Osteocyte (in vitro differentiated cells): ENCODE measurements at regions not wholly inside any gene's neighbourhood (a gene's known extent, or its start where the extent isn't known, plus 50 kb on each side); places are given as distances from the start of the nearest gene placed in this dataset.

Experiments used
- DNase-seq: peaks from one replicate; pipeline ENCODE4 v3.0.0; 2021; ENCODE audit warnings: mixed read lengths; ENCODE audit not compliant: unreplicated experiment; ENCODE audit errors: extremely low spot score
- H3K27ac Mint-ChIP-seq: one replicate; pipeline ENCODE4 v1.8.0; 2021; ENCODE audit warnings: mild to moderate bottlenecking, mixed read lengths; ENCODE audit not compliant: unreplicated experiment
- H3K27me3 Mint-ChIP-seq: one replicate; pipeline ENCODE4 v1.8.0; 2021; ENCODE audit warnings: mixed read lengths; ENCODE audit not compliant: unreplicated experiment
- H3K36me3 Mint-ChIP-seq: one replicate; pipeline ENCODE4 v1.8.0; 2021; ENCODE audit warnings: mixed read lengths; ENCODE audit not compliant: unreplicated experiment
- H3K4me1 Mint-ChIP-seq: one replicate; pipeline ENCODE4 v1.8.0; 2021; ENCODE audit warnings: mixed read lengths; ENCODE audit not compliant: unreplicated experiment
- H3K4me3 Mint-ChIP-seq: one replicate; pipeline ENCODE4 v1.8.0; 2021; ENCODE audit warnings: mild to moderate bottlenecking, moderate library complexity, mixed read lengths; ENCODE audit not compliant: unreplicated experiment
- H3K9me3 Mint-ChIP-seq: one replicate; pipeline ENCODE4 v1.8.0; 2021; ENCODE audit warnings: mixed read lengths; ENCODE audit not compliant: unreplicated experiment
- TF ChIP-seq, protein P1 (sequence below): fragments of 200-600 bp; sonication (generic); IDR thresholded peaks from 2 replicates; pipeline ENCODE4 v1.5.0; 2021; ENCODE audit warnings: antibody characterized with exemption, mild to moderate bottlenecking, moderate library complexity

DNA sequence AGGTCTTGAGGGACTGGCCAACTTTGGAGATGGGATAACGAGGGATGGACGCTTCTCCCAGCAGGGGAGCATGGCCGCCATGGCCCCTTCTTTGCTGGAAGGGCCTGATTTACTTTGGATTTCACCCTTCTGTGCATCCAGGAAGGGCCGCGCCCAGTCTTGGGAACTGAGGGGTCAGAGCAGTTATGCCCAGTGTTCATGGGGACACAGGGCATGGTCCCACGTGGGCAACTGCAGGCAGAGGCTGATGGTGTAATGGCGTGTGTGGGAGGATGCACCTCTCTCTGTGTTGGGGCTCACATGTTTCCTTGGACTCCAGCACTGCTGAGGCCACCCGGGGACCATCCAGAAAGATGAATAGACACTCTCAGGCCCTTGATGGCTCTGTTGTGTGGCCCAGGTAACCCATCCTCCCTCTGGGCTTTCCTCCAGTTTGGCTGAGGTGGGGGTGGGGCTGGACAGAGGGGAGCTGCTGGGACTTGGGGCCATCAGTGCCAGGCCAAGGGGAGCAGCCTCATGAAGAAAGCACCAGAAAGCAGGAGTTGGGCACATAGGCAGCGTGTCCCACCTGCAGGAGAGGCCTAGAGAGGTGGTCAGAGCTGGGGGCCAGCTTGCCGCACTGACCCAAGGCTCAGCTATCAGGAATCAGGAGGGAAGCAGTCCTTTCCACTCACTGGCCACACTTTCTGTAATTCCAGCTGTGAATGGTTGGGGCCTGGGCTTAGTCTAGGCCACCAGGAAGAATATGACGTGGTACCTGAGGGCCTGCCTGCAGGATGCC is 1033.9 kb downstream of the TBC1D22A start:
- Mint-ChIP-seq H3K27ac (no peak overlapping the region), H3K36me3 (no peaks in the 10 kb centered on the region), H3K4me3 (no peak overlapping the region), H3K9me3 (peaks cover 32% of the 10 kb centered on the region), H3K27me3 (no peaks in the 10 kb centered on the region), H3K4me1 (no peaks in the 10 kb centered on the region)
- DNase-seq = peak; percentile 80
- TF ChIP-seq, protein P1, sequence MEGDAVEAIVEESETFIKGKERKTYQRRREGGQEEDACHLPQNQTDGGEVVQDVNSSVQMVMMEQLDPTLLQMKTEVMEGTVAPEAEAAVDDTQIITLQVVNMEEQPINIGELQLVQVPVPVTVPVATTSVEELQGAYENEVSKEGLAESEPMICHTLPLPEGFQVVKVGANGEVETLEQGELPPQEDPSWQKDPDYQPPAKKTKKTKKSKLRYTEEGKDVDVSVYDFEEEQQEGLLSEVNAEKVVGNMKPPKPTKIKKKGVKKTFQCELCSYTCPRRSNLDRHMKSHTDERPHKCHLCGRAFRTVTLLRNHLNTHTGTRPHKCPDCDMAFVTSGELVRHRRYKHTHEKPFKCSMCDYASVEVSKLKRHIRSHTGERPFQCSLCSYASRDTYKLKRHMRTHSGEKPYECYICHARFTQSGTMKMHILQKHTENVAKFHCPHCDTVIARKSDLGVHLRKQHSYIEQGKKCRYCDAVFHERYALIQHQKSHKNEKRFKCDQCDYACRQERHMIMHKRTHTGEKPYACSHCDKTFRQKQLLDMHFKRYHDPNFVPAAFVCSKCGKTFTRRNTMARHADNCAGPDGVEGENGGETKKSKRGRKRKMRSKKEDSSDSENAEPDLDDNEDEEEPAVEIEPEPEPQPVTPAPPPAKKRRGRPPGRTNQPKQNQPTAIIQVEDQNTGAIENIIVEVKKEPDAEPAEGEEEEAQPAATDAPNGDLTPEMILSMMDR = no peak

DNA sequence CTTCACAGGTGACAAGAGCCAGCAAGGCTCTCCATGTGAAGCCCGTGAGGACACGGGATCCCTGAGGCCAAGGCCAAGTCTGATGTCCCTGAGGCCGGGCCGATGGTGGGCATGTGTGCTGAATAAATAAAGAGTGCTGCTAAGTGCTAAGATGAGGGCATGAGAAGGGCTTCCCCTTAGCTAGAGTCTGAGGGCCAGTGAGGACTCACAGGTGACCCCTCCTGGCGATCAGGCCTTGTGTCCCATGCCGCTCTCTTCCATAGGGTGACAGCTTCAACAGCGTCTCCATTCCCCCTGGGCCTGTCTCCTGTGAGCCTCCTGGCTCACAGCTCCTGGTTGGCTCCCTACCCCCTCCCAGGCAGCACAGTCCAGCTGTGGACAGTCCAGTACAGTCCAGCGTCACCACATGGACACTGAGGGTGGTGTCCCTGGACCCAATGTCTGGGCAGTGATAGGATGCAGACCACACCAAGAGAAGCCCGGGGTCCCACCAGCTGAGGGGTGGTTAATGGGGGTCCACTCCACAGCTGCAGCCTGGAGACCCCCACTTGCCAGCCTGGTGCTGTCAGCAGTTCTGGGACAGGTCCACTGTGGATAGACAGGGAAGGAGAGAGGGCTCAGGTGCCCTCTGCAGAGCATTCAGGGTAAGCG is 1033.2 kb downstream of the TBC1D22A start:
- Mint-ChIP-seq H3K4me3 (no peak overlapping the region), H3K4me1 (no peaks in the 10 kb centered on the region), H3K27ac (no peak overlapping the region), H3K36me3 (no peaks in the 10 kb centered on the region), H3K9me3 (peaks cover 32% of the 10 kb centered on the region), H3K27me3 (no peaks in the 10 kb centered on the region)
- peak; percentile 72 for DNase-seq
- TF ChIP-seq, protein P1 = no peak

DNA sequence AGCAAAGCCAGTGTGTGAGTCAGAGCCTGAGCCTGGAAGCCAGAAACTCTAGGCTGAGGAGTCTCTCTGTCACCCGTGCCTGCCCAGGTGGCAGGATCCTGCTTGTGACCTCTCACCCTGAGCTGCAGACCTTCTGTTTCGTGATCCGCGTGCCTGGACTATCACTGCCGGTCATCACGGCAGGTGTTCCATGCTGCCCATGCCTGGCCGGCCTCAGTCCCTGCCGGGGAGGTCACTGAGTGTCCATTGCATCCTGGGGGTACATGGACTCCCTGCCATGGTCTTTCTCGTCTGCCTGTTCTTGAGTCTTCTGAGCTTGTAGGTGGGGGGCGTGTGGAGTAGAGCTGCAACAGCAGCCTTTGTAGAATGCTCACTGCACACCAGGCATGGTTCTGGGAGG is 1032.4 kb downstream of the TBC1D22A start:
- no peaks in the 10 kb centered on the region for H3K4me1 Mint-ChIP-seq
- H3K27ac Mint-ChIP-seq = no peak overlapping the region
- no peaks in the 10 kb centered on the region for H3K27me3 Mint-ChIP-seq
- no peak overlapping the region for H3K4me3 Mint-ChIP-seq
- peak; percentile 81 for DNase-seq
- peaks cover 28% of the 10 kb centered on the region for H3K9me3 Mint-ChIP-seq
- no peaks in the 10 kb centered on the region for H3K36me3 Mint-ChIP-seq
- TF ChIP-seq, protein P1 = no peak

DNA sequence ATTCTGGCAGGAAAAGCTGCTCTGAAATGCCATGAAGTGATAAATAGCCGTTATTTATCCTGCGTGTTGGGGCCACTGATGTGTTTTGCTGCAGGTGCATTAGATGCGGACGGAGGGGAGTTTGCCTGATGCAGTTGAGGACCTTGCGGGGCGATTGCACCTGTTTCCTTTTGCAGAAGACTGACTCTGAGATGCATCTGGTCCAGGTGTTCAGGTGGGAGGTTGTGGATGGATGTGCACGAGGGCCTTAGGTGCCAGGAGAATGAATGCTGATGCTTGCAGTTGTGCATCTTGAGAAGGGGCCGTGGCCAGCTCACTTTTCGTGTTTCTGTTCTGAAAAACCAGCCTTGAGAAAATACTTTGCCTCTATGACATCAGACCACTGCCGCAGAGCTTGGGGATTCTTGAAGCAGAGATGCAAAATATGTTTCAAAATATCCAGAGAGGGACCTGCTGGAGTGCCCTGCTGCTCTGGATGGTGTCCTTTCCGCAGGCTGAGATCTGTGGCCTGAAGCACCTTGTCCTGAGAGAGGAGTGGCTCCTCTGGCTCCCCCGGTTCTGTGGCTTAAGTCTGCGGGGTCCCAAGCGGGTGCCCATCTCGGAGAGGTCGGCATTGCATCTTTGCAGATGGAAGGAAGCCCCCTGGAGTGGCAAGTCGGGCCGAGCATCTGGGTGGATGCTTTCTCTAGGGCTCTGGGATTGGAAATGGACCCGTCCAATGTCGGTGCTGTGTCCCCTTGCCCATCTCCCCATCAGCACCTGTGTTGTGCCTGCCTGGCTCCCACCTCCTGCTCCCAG is 1031.1 kb downstream of the TBC1D22A start:
- Mint-ChIP-seq H3K27ac (no peak overlapping the region), H3K9me3 (peaks cover 16% of the 10 kb centered on the region), H3K27me3 (no peaks in the 10 kb centered on the region), H3K36me3 (no peaks in the 10 kb centered on the region), H3K4me3 (no peak overlapping the region), H3K4me1 (no peaks in the 10 kb centered on the region)
- TF ChIP-seq, protein P1 = no peak
- DNase-seq = peak; percentile 56

DNA sequence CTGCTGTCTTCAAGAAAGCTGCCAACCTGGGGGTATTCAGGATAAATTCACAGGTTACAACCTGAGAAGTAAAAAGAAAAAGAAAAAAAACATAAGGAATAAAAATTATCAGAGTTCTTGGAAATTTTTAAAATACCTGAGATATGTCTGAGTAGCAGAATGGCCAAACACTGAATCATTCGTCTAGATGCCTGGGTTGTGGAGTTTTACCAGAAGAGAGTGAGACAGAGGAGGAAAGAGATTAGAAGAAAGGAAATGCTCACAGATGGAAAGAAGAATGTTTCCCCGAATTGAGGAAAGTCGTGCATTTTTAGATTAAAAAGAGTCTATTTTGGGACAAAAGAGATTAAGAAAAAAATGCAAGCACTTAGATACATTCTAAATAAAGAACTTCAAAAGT is 1026.7 kb downstream of the TBC1D22A start:
- no peak overlapping the region for H3K4me3 Mint-ChIP-seq
- no peaks in the 10 kb centered on the region for H3K4me1 Mint-ChIP-seq
- TF ChIP-seq, protein P1 = no peak
- H3K36me3 Mint-ChIP-seq = no peaks in the 10 kb centered on the region
- peaks cover 7% of the 10 kb centered on the region for H3K9me3 Mint-ChIP-seq
- peaks cover 2% of the 10 kb centered on the region for H3K27me3 Mint-ChIP-seq
- no peak for DNase-seq
- no peak overlapping the region for H3K27ac Mint-ChIP-seq
